MCF 10A (cell line): ENCODE measurements at regions not wholly inside any gene's neighbourhood (a gene's known extent, or its start where the extent isn't known, plus 50 kb on each side); places are given as distances from the start of the nearest gene placed in this dataset.

Experiments
- BruUV-seq: library from RNA; stranded (reverse); fragments of 400-500 nt; replicated peaks from 2 replicates; lab custom pipeline; 2021; lab: Mats Ljungman, UMichigan
- CTCF ChIA-PET: fragments of 300-600 bp; sonication (Branson Sonifier 250); formaldehyde crosslinking; extraction: SDS; loops from one replicate; lab custom pipeline; 2021; ENCODE audit warnings: antibody characterized with exemption, inconsistent platforms; lab: Yijun Ruan, JAX
- POLR2A ChIA-PET: fragments of 300-600, 350-650 bp; sonication (Branson Sonifier 250); formaldehyde crosslinking; extraction: SDS; loops from one replicate; lab custom pipeline; 2020; ENCODE audit warnings: antibody characterized with exemption, inconsistent platforms; lab: Yijun Ruan, JAX
- DNase-seq: peaks from one replicate; pipeline ENCODE4 v3.0.0-alpha.2; 2018; ENCODE audit not compliant: unreplicated experiment
- H3K27ac Mint-ChIP-seq: one replicate; pipeline ENCODE4 v1.8.0; 2022; ENCODE audit warnings: mild to moderate bottlenecking, low read depth, mixed read lengths; ENCODE audit not compliant: unreplicated experiment
- H3K27me3 Mint-ChIP-seq: one replicate; pipeline ENCODE4 v1.8.0; 2022; ENCODE audit warnings: mixed read lengths; ENCODE audit not compliant: insufficient read depth, unreplicated experiment
- H3K36me3 Mint-ChIP-seq: one replicate; pipeline ENCODE4 v1.8.0; 2022; ENCODE audit warnings: mild to moderate bottlenecking, moderate library complexity, mixed read lengths; ENCODE audit not compliant: insufficient read depth, unreplicated experiment
- H3K4me1 Mint-ChIP-seq: one replicate; pipeline ENCODE4 v1.8.0; 2022; ENCODE audit warnings: mixed read lengths; ENCODE audit not compliant: insufficient read depth, unreplicated experiment
- H3K4me3 Mint-ChIP-seq: one replicate; pipeline ENCODE4 v1.8.0; 2022; ENCODE audit warnings: mild to moderate bottlenecking, moderate library complexity, mixed read lengths; ENCODE audit not compliant: unreplicated experiment
- H3K9me3 Mint-ChIP-seq: one replicate; pipeline ENCODE4 v1.8.0; 2022; ENCODE audit warnings: mixed read lengths; ENCODE audit not compliant: unreplicated experiment
- CTCF ChIP-seq: fragments of 200-600 bp; IDR thresholded peaks from one replicate; pipeline ENCODE4 v1.8.0; 2022; ENCODE audit warnings: antibody characterized with exemption, mild to moderate bottlenecking; ENCODE audit not compliant: unreplicated experiment
- intact Hi-C: fragments of 100-400 bp; cut with micrococcal nuclease; formaldehyde crosslinking; loops from 2 replicates; pipeline ENCODE4 v1.14.1; 2022

GRCh38 chrX:20666331-20666730, 399.6 kb upstream of the RPS6KA3 start:
- H3K4me3 Mint-ChIP-seq = no peak overlapping the region
- ChIA-PET POLR2A (no interaction called here), CTCF (no interaction called here)
- H3K4me1 Mint-ChIP-seq = no peaks in the 10 kb centered on the region
- TF ChIP-seq CTCF = no peak
- H3K27ac Mint-ChIP-seq = no peak overlapping the region
- intact Hi-C loops = no loop called here
- H3K9me3 Mint-ChIP-seq = no peaks in the 10 kb centered on the region
- no TSS peak for BruUV-seq
- DNase-seq = no peak
- no peaks in the 10 kb centered on the region for H3K36me3 Mint-ChIP-seq
- no peaks in the 10 kb centered on the region for H3K27me3 Mint-ChIP-seq

- Mint-ChIP-seq H3K36me3 (no peaks in the 10 kb centered on the region), H3K9me3 (no peaks in the 10 kb centered on the region), H3K27ac (no peak overlapping the region), H3K4me1 (no peaks in the 10 kb centered on the region), H3K4me3 (no peak overlapping the region), H3K27me3 (no peaks in the 10 kb centered on the region)
- CTCF ChIA-PET = no interaction called here
- POLR2A ChIA-PET = no interaction called here
- DNase-seq = no peak
- no TSS peak for BruUV-seq
- TF ChIP-seq CTCF = no peak
- intact Hi-C loops = no loop called here
Measured at GRCh38 chrX:20665481-20665880, 398.8 kb upstream of the RPS6KA3 start.

- ChIA-PET POLR2A (no interaction called here), CTCF (interaction anchor here (0.6 kb wide), 1 partner anchor 141 kb away, joined by 3 read pairs; no protein-coding TSS in a partner anchor)
- Mint-ChIP-seq H3K4me3 (no peak overlapping the region), H3K27ac (no peak overlapping the region), H3K4me1 (no peaks in the 10 kb centered on the region), H3K9me3 (peaks cover 1% of the 10 kb centered on the region), H3K27me3 (no peaks in the 10 kb centered on the region), H3K36me3 (no peaks in the 10 kb centered on the region)
- DNase-seq = no peak
- TF ChIP-seq CTCF = no peak
- intact Hi-C loops = no loop called here
- BruUV-seq = no TSS peak
Measured at GRCh38 chrX:20664774-20665173, 398.1 kb upstream of the RPS6KA3 start.

GRCh38 chrX:20664131-20664530, 397.4 kb upstream of the RPS6KA3 start:
- peaks cover 7% of the 10 kb centered on the region for H3K9me3 Mint-ChIP-seq
- CTCF ChIA-PET = interaction anchor here (0.6 kb wide), 1 partner anchor 141 kb away, joined by 3 read pairs; no protein-coding TSS in a partner anchor
- H3K4me1 Mint-ChIP-seq = no peaks in the 10 kb centered on the region
- H3K27me3 Mint-ChIP-seq = no peaks in the 10 kb centered on the region
- H3K4me3 Mint-ChIP-seq = no peak overlapping the region
- no peak overlapping the region for H3K27ac Mint-ChIP-seq
- TF ChIP-seq CTCF = no peak
- BruUV-seq = no TSS peak
- intact Hi-C loops = no loop called here
- DNase-seq = no peak
- POLR2A ChIA-PET = no interaction called here
- H3K36me3 Mint-ChIP-seq = no peaks in the 10 kb centered on the region
